Hematopoietic multipotent progenitor cell treated with erythropoietin and hydrocortisone succinate and interleukin-3 and kit ligand, for 6 days (in vitro differentiated cells): ENCODE measurements at regions not wholly inside any gene's neighbourhood (a gene's known extent, or its start where the extent isn't known, plus 50 kb on each side); places are given as distances from the start of the nearest gene placed in this dataset.
A peak's percentile ranks its signal among the peaks of the same experiment; 100 is the strongest.
"Not testable (repeated sequence)": the region's sequence is repeated elsewhere in the genome, so short reads cannot be mapped to it uniquely, and the experiment has no call there.

Experiments
- DNase-seq: peaks from one replicate; pipeline ENCODE4 v3.0.0-alpha.2; 2015

DNA sequence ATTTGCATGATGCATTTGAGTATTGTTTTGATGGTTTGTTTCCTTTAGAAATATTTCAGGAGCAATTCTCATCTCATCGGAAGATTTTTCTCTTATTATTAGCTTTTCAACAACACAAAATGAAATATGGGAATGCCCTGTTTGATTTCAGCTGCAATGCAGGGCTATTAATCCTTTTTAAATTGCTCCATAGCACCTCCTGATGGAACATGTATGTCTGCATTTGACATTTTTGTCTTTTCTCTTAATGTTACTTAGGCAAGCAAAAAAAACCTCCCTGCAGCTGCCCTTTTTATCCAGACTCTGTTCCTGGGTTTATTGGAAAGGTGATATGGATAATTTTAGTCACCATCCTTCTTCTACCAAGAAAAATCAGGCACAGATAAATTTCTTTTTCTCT lies 895.8 kb downstream of the RPS29 start:
- DNase-seq, result peak; percentile 1

DNA sequence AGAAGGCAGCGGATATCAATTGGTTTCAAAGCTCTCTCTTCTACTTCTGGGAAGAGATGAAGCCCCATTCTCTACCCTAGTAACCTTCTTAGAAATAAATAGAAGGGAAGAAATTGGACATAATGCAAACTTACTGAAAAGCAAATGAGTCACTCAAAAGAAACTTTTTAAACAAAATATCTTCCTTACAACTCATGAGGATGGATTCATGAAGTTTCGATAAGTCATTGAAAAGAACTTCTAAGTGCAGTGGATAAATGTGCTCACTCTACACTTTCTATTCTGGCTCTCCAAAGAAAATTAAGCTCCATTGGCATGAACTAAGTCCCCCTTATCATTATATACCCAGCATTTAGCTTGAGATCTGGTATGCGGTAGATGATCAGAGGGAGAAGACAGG lies 899.5 kb downstream of the RPS29 start:
- DNase-seq, result no peak

DNA sequence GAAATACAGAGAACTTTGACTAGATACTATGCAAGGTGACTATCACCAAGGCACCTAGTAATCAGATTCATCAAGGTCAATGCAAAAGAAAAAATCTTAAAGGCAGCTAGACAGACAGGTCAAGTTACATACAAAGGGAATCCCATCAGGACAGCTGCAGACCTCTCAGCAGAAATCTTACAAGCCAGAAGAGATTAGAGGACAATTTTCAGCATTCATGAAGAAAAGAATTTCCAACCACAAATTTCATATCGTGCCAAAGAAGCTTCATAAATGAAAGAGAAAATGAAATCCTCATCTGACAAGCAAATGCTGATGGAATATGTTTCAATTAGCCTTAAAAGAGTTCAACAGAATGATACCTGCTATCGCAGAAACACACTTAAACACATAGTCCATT lies 913.7 kb downstream of the RPS29 start:
- DNase-seq, result no peak

DNA sequence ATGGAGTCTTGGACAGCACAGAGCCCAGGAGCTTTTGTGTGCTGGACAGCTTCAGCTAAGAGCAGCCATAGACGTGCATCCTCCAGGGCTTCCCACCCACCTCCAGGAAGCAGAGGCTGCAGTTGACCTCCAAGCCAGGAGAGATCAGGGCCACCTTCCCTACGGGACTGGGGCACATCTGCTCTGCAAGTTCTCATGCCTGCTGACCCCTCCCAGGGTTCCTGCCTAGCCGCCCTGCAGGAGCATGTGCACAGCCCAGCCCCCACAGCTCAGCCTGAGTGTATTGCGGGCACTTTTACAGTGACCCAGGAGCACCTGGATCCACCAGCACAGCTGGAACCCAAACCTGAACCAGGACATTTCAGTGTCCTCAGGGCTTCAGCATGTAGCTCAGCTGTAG lies 915.2 kb downstream of the RPS29 start:
- no peak for DNase-seq

DNA sequence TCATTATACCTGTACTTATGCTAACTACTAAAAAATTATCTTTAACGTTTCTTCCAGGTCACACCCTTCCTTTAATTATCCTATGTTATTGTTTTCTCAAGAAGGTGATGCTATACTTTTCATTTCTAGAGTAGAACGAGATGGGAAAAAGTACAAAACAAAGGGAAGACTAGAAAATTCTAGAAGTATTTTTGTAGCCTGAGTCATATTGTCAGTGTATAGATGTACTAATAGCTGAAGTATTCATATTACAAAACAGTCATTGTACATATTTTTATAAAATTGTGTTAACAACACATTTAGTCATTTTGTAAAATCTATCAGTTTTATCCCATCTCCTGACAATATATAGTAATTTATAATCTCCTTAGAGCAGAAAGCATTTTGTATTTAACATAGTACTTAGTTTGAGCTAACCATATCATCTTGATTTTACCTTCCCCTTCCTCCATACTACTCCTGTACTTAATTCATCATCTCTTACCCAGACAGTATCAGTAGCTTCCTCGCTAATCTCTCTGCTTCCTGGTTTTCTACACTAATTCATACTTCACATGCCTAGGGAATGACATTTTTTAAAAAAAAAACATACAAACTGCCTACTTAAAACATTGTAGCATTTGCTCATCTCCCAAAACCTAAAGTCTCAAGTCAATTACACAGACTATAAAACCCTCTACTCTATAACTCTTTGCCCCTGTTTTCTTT lies 920.9 kb downstream of the RPS29 start:
- no peak for DNase-seq

DNA sequence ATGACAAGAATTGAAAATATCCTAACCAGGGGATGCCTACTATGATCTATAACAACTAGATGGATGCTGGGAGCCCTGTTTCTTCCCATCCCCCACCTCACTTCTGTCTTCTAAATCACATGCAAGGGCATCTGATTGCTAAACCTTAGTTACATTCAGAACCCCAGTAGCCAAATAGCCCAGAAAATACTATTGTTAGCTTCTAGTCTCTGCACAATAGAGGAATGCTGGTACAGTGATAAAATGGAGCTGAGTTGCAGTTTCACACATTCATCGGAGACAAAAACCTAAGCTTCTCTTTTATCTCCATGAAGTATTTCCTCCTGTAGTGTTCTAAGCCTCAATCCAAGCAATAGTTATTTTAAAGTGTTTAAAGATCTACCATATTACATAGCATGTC lies 942.9 kb downstream of the RPS29 start:
- DNase-seq, result no peak

DNA sequence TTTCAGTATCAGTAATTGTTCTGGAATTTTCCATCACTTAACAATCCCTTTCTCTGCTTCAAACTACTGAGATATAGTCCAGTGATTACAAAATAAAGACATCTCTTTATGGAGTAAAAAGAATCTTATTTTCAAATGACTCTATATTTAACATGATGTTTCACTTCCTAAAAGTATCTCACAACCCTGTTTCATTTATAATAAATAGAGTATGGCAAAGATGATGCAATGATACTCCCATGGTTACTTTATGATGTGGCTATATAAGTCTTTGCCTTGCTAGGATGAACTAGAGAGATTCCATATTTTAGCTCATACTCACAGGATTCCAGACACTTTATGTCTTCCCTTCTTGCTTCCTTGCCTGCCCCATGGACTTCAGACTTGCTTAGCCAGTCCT lies 953.5 kb upstream of the MDGA2 start:
- no peak for DNase-seq

DNA sequence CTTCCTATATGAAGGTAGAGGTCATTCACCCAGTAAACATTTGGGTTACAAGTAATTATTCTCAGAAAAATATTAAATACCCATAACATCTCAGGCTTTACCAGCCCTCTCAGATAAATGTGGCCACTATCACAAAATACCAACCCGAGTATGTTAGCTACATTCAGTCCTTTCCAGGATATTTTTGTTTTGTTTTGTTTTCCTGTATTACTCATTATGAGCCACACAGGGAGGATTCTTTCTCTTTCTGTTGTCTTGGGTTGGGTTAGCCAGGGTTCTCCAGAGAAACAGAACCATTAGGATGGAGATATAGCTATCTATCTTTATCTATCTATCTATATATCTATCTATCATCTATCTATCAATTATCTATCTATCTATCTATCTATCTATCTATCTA lies 947.6 kb upstream of the MDGA2 start:
- no peak for DNase-seq

DNA sequence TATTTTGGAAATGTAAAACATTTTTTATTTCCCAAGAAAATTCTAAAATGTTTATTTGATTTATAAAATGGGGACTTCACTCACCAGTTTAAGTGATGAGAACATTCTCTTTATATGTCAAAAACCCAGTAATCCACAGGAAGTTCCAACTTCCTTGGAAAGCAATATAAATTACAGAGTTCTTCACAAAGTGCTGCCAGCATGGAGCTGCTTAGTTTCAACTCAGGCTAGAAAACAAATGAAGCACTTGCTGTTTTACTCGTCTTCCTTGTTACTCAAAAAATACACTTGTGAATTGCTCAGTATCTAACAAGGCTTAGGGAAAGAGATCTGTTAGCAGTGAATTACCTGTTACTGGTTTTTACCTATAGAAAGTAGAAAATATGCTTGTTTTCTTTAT lies 942.7 kb upstream of the MDGA2 start:
- no peak for DNase-seq

DNA sequence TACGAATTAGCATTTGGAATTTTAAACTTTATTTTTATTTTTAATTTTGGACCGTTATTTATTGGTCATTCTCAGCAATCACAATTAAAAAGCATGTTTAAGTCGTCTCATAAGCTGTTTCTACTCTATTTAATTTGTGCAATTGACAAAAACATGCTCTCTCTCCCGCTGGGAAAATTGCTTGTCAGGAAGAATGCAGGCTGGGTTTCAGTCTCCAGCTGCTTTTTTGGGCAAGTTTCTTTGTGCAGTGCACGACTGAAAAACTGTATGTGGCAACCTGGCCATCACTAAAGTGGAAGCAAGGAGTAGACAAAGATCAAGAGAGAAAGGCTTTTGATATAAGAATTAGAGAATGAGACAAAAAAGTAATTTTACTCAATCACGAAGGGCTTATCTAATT lies 941.5 kb upstream of the MDGA2 start:
- DNase-seq, result no peak

DNA sequence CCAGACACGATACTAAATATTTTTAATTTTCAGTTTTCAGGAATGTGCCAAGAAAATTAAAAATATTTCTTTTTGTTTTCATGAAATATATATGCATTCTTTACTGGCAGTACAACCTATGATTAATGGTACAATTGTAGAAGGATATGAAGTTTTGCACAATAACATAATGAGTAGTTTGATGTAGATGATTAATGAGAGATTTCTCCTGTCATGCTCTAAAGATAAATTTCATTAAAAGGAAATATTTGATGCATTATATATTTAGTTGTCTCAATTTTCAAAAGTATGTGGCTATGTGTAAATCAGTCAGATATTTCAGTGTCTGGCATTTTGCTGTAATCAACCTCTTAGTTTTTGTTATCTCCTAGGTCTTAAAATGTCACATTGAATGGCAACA lies 940.2 kb upstream of the MDGA2 start:
- no peak for DNase-seq

DNA sequence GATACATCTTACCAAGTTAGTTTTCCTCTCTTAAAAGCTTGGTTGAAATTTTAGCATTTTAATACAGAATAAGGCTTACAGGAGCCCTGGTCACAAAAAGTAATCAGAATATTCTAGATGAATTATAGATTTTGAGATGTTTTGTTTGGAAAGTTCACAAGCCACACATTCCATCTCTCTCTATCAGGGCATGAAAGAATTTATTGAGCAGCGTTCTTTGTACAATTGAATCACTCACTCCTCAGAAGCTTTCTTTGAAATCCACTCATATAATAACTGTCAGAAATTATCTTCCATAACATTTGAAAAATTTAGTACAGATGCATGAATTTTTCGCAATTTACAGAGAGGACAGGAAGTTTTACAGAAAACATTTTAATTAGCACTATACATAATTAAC lies 938.6 kb upstream of the MDGA2 start:
- no peak for DNase-seq

DNA sequence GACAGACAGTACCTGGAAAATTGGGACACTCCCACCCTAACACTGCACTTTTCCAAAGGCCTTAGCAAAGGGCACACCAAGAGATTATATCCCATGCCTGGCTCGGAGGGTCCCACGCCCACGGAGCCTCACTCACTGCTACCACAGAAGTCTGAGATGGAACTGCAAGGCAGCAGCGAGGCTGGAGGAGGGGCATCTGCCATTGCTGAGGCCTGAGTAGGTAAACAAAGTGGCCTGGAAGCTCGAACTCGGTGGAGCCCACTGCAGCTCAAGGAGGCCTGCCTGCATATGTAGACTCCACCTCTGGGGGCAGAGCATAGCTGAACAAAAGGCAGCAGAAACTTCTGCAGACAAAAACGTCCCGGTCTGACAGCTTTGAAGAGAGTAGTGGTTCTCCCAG lies 931.6 kb upstream of the MDGA2 start:
- not testable (repeated sequence) for DNase-seq

DNA sequence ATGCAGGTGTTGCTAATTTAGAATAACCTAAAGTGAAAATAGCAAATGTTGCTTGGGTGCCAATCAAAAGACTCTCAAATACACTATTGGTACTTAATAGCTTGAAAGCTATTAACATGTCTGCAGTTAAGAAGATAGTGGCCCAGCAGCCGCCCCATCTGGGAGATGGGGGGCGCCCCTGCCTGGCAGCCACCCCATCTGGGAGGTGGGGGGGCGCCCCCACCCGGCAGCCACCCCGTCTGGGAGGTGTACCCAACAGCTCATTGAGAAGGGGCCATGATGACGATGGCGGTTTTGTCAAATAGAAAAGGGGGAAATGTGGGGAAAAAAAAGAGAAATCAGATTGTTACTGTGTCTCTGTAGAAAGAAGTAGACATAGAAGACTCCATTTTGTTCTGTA lies 923.1 kb upstream of the MDGA2 start:
- no peak for DNase-seq

DNA sequence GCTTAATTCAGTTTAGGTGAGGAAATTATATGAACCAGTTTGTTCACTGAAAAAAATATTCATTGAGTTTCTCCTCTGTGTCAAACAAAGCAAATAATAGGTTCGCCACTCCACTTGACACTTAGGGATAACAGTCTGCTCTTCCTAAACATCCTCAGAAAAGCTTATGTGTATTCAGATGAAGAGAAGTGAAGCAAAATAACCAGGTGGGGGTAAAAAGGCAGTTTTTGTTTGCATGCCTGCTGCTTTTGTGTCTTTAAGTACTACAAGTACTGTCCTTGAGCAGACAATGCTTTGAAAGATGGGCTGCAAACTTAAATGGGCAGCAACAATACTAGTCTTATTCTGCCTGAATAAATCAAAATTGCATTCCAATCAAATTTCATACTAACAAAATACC lies 910.7 kb upstream of the MDGA2 start:
- no peak for DNase-seq

DNA sequence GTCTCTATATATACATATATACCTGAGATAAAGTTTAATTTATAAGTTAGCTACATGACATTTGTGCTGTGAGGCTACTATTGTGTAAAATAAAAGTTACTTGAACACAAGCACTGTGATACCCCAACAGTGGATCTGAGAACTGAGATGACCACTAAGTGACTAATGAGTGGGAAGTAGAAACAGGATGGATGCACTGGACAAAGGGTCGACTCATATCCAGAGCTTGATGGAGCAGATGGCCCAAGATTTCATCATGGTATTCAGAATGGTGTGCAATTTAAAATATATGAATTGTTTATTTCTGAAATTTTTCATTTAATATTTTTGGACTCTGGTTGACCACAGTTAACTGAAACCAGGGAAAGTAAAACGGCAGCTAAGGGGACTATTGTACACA lies 908.6 kb upstream of the MDGA2 start:
- no peak for DNase-seq

DNA sequence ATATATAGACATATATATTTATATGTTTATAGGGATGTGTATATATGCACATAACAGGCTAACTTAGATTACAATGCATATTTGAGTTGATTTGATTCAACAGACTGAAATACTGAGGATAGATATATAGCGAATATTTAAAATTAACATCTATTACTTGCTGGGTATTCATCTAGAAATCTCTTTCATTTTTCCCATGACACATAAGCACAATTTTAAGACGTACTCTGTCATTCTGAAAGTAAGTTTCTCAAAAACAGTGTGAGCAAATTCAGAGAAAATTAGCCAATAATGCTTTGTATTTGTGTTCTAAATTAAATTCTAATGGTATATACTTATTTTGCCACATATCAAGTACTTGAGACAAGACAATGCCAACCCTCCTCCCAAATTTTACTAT lies 907.5 kb upstream of the MDGA2 start:
- DNase-seq, result no peak

DNA sequence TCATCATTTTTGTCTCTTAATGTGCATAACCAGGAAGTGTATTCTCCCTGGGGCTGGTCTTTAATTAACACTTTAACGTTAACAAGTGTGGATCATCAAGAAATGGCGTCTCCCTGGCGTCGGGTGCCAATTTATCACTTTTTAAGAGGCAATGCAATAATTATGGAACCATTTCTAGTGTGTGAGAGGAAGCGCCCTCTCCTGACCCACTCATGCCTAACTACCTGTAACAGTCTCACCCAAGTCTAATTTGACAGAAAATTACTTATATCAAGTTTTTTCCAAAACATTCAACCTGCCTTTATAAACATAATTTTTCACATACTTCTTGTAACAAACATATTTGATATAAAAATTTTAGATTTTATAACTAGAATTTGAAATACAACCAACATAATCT lies 905.3 kb upstream of the MDGA2 start:
- no peak for DNase-seq

DNA sequence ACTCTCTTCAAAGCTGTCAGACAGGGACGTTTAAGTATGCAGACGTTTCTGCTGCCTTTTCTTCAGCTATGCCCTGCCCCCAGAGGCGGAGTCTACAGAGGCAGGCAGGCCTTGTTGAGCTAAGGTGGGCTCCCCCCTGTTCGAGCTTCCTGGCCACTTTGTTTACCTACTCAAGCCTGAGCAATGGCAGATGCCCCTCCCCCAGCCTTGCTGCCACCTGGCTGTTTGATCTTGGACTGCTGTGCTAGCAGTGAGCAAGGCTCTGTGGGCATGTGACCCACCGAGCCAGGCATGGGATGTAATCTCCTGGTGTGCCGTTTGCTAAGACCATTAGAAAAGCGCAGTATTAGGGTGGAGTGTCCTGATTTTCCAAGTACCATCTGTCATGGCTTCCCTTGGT lies 900.4 kb upstream of the MDGA2 start:
- DNase-seq, result no peak

DNA sequence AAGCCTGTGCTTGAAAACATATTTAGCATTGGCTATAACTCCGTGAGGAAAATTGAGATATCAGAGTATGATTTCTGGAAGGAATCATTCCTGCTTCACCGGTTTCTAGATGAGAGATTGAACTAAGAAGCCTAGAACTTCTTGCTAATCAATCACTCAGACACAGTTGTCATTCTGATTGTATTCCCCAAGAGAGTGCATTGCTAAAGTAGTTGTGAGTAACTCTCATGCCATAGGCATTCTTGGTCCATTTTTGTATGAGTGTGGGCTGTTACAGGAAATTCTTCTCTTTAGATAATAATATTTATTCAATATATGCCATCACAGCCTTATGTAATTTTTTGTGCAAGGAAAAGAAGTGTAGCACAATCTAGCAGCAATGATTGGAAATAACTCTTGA lies 893.3 kb upstream of the MDGA2 start:
- DNase-seq, result no peak

DNA sequence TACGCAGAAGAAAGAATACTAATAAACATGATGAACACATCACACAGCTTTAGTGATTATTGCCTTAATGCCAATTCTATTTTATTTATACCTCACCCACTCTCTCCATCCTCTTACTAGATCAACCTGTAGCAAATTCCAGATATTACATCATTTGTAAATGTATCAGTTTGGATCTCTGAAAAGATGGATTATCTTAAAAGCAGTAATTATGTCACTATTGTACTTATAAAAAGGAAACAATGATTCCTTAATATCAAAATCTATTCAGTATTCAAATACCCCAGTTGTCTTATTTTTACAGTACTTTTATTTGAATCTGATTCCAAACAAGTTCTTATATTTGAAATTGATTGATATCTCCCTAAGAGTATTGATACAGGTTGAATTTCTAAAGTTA lies 892.8 kb upstream of the MDGA2 start:
- DNase-seq, result no peak

DNA sequence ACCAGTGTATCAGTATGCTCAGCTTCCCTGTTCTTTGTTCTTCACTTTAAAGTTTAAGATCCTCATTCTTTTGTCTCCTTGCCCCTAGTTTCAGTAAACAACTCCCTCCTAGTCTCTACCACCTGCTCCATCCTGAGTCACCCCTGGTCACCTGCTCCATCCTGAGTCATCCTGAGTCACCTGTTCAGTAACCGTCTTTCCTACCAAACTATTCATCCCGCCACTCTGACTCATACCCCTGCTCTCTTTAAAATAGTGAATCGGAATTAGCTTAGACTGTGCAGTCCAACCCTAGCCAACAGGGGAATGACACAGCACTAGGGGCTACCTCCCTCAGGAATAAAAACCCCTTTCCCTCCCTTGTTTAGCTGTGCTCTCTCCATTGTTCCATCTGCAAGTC lies 888.1 kb upstream of the MDGA2 start:
- DNase-seq, result no peak

DNA sequence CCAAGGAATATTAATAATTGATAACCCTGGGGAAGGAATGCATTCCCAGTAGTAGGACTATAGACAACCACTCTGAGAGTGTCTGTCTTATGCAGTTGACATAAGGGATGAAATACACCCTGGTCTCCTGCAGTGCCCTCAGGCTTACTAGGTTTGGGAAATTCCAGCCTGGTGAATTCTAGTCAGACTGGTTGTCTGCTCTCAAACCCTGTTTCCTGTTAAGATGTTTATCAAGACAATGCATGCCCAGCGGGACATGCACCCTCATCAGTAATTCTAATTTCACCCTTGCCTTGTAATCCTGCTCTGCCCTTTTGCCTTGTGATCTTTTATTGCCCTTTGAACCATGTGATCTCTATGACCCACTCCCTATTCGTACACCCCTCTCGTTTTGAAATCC lies 886.0 kb upstream of the MDGA2 start:
- not testable (repeated sequence) for DNase-seq

DNA sequence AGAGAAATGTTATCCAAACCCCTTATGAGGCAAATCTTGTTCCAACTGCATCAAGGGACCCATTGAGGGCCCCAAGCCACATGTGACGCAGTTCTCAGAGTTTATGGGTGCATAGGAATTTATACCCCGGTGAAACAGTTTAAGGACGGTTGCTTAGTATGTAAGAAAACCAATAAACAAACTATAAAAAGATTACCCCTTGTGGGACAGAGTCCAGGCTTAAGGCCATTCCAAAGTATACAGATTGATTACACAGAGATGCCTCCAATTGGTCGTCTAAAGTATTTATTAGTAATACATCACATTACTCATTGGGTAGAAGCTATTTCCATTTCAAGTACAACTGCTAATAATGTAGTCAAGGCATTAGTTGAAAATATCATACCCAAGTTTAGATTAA lies 885.0 kb upstream of the MDGA2 start:
- DNase-seq, result no peak

DNA sequence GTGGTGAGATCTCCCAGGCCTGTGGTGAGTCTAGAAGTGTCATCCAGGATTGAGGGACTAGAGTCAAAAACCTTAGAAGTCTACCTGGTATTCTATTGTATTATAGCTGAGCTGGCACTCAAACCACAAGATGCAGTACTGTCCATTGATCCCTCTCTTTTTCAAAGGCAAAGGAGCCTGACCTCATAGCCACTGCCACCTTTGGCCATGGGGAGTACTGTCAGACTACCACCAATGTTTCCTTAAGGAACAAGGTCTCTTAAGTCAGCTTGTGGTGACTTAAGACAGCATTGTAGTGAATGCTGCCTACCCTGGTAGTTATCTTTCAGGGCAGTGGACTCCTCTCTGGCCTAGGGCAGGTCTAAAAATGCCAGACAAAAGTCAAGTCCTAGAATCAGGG lies 878.0 kb upstream of the MDGA2 start:
- DNase-seq, result no peak

DNA sequence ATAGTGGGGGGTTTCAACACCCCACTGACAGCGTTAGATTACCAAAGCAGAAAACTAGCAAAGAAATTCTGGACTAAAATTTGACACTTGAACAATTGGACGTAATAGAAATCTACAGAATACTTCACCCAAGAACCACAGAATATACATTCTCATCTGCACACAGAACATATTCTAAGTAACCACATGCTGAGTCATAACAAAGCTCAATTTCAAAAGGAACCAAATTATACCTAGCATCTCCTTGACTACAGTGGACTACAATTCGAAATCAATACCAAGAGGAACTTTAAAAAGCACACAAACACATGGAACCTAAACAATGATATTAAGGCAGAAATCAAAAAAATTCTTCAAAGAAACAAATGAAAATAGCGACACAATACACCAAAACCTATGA lies 871.6 kb upstream of the MDGA2 start:
- DNase-seq, result no peak
